GM12878 (cell line): ENCODE measurements at regions not wholly inside any gene's neighbourhood (a gene's known extent, or its start where the extent isn't known, plus 50 kb on each side); places are given as distances from the start of the nearest gene placed in this dataset.
A peak's percentile ranks its signal among the peaks of the same experiment; 100 is the strongest.

Experiments
- ATAC-seq: fragments of 200-7000 bp; cut with Tn5 transposase; 3 replicates; pipeline ENCODE4 v1.9.1; 2020; ENCODE audit warnings: mild to moderate bottlenecking, moderate library complexity
- BruUV-seq: library from RNA; stranded (reverse); fragments of 400-500 nt; replicated peaks from 2 replicates; lab custom pipeline; 2021; lab: Mats Ljungman, UMichigan
- CTCF ChIA-PET: fragments of 300-600 bp; sonication (Branson Sonifier 250); formaldehyde crosslinking; extraction: SDS; loops from one replicate; lab custom pipeline; 2021; ENCODE audit warnings: inconsistent platforms; lab: Yijun Ruan, JAX
- POLR2A ChIA-PET: fragments of 350-600 bp; formaldehyde crosslinking; extraction: SDS; loops from one replicate; lab custom pipeline; 2021; ENCODE audit warnings: inconsistent platforms; lab: Charles Lee
- RAD21 ChIA-PET: fragments of 300-600 bp; sonication (Branson Sonifier 250); formaldehyde crosslinking; loops from one replicate; lab custom pipeline; 2023; ENCODE audit warnings: antibody characterized with exemption; ENCODE audit not compliant: unreplicated experiment; lab: Charles Lee
- SMC1A ChIA-PET: fragments of 300-600 bp; sonication (Branson Sonifier 250); formaldehyde crosslinking; loops from one replicate; lab custom pipeline; 2023; ENCODE audit not compliant: unreplicated experiment, uncharacterized antibody; lab: Charles Lee
- DNase-seq: peaks from one replicate; pipeline ENCODE4 v3.0.0-alpha.2; 2011; ENCODE audit warnings: low read depth, low spot score
- FAIRE-seq: peaks from 3 replicates; lab custom pipeline; 2011; peaks lifted over from hg19 to GRCh38; lab: Jason Lieb, UNC
- H2AFZ ChIP-seq: 2 replicates; pipeline ENCODE4 v1.6.0; 2011; ENCODE audit warnings: low read depth, low read length, control low read depth; ENCODE audit not compliant: control insufficient read depth
- H3K27ac ChIP-seq: 2 replicates; pipeline ENCODE4 v1.5.1; 2011; ENCODE audit warnings: control low read depth; ENCODE audit not compliant: control insufficient read depth, insufficient read depth
- H3K27me3 ChIP-seq, 2 experiments: replicated peaks in 1 of 2; 2 replicates each; pipeline versions ENCODE4 v1.6.0 to v1.6.1; 2011; ENCODE audit warnings: low read length in 1 of 2; ENCODE audit not compliant: control insufficient read depth in 2 of 2, insufficient read depth in 2 of 2
- H3K36me3 ChIP-seq, 2 experiments: 2 replicates each; pipeline ENCODE4 v1.5.1; 2011; ENCODE audit warnings: low read length in 1 of 2; ENCODE audit not compliant: control insufficient read depth in 2 of 2, insufficient read depth in 2 of 2
- H3K4me1 ChIP-seq: 2 replicates; pipeline ENCODE4 v1.6.1; 2011; ENCODE audit warnings: mild to moderate bottlenecking, low read length, moderate library complexity, mixed read lengths; ENCODE audit not compliant: control insufficient read depth, insufficient read depth
- H3K4me2 ChIP-seq: 2 replicates; pipeline ENCODE4 v1.6.0; 2011; ENCODE audit warnings: control low read depth; ENCODE audit not compliant: control insufficient read depth, insufficient read depth
- H3K4me3 ChIP-seq: fragments of 200-600 bp; sonication (generic); 2 replicates; pipeline ENCODE4 v1.5.1; 2016
- H3K79me2 ChIP-seq: 2 replicates; pipeline ENCODE4 v1.6.0; 2011; ENCODE audit warnings: low read length; ENCODE audit not compliant: control insufficient read depth, insufficient read depth
- H3K9ac ChIP-seq: 2 replicates; pipeline ENCODE4 v1.8.0; 2011; ENCODE audit warnings: low read length, control low read depth, mixed read lengths; ENCODE audit not compliant: control insufficient read depth, insufficient read depth
- H3K9me3 ChIP-seq: replicated peaks from 3 replicates; pipeline ENCODE4 v1.5.1; 2011; ENCODE audit warnings: mild to moderate bottlenecking, low read length; ENCODE audit not compliant: control insufficient read depth, insufficient read depth
- H4K20me1 ChIP-seq: 2 replicates; pipeline ENCODE4 v1.6.0; 2011; ENCODE audit not compliant: control insufficient read depth, insufficient read depth
- ATF2 ChIP-seq: IDR thresholded peaks from 2 replicates; pipeline ENCODE4 v1.6.1; 2012; ENCODE audit warnings: low read length, inconsistent platforms
- CHD2 ChIP-seq: IDR thresholded peaks from 2 replicates; pipeline ENCODE4 v1.6.1; 2011; ENCODE audit warnings: low read depth, low read length, improper control_type of control experiment, borderline replicate concordance
- ESRRA ChIP-seq: IDR thresholded peaks from 2 replicates; pipeline ENCODE4 v1.6.1; 2012; ENCODE audit warnings: mild to moderate bottlenecking, low read length, improper control_type of control experiment
- ETV6 ChIP-seq, 2 experiments: fragments of 450-650 bp in 1 of 2; IDR thresholded peaks in 1 of 2; conservative IDR thresholded peaks in 1 of 2; 2 replicates each; pipeline ENCODE4 v1.6.1; 2014; ENCODE audit warnings: antibody characterized with exemption in 1 of 2, borderline replicate concordance in 1 of 2, low read depth in 1 of 2, mild to moderate bottlenecking in 1 of 2, moderate library complexity in 1 of 2
- JUNB ChIP-seq: IDR thresholded peaks from 2 replicates; pipeline ENCODE4 v1.6.1; 2016; ENCODE audit warnings: antibody characterized with exemption, mild to moderate bottlenecking
- KLF5 ChIP-seq: fragments of 450-650 bp; IDR thresholded peaks from 2 replicates; pipeline ENCODE4 v1.6.1; 2014; ENCODE audit warnings: mild to moderate bottlenecking; ENCODE audit not compliant: partially characterized antibody
- NBN ChIP-seq: fragments of 450-650 bp; IDR thresholded peaks from 2 replicates; pipeline ENCODE4 v1.6.1; 2016
- NFYB ChIP-seq: IDR thresholded peaks from 2 replicates; pipeline ENCODE4 v1.6.1; 2011; ENCODE audit warnings: low read depth, mild to moderate bottlenecking, low read length, improper control_type of control experiment, moderate library complexity; ENCODE audit not compliant: insufficient read depth
- TCF12 ChIP-seq: IDR thresholded peaks from 2 replicates; pipeline ENCODE4 v1.6.1; 2011; ENCODE audit warnings: low read depth, mild to moderate bottlenecking, low read length
- YBX1 ChIP-seq: fragments of 450-650 bp; IDR thresholded peaks from 2 replicates; pipeline ENCODE4 v1.6.1; 2016; ENCODE audit warnings: antibody characterized with exemption
- ZNF274 ChIP-seq: IDR thresholded peaks from one replicate; pipeline ENCODE4 v1.8.0; 2011; ENCODE audit not compliant: insufficient read length, insufficient read depth
- ZNF622 ChIP-seq: fragments of 450-650 bp; IDR thresholded peaks from 2 replicates; pipeline ENCODE4 v1.6.1; 2017; ENCODE audit warnings: mild to moderate bottlenecking, inconsistent platforms
- whole genome bisulfite sequencing: methylation state at CpG from one replicate; pipeline ENCODE4 v1.1.6; 2016; ENCODE audit warnings: low lambda C conversion rate; ENCODE audit not compliant: insufficient replicate concordance, insufficient coverage; ENCODE audit errors: missing lambda C conversion rate; 5-methylcytosine and 5-hydroxymethylcytosine counted together
- in situ Hi-C: fragments of 300-500 bp; cut with MboI; formaldehyde crosslinking; loops from 9 replicates; pipeline ENCODE4 v1.14.3; 2018; ENCODE audit warnings: mixed read lengths
- intact Hi-C: fragments of 100-400 bp; cut with micrococcal nuclease; formaldehyde crosslinking; loops from one replicate; pipeline ENCODE4 v1.14.2; 2022; ENCODE audit not compliant: unreplicated experiment

GRCh38 chr10:63711867-63712716, 190.9 kb downstream of the REEP3 start:
- Histone ChIP-seq H3K27ac (no peak overlapping the region), H3K9me3 (no peaks in the 10 kb centered on the region), H3K27me3 (no peaks in the 10 kb centered on the region), H3K36me3 (no peaks in the 10 kb centered on the region), H3K9ac (no peak overlapping the region), H3K4me2 (no peak overlapping the region), H3K4me3 (no peak overlapping the region), H2AFZ (peak overlapping the region; percentile 15), H3K4me1 (peaks cover 14% of the 10 kb centered on the region), H4K20me1 (no peaks in the 10 kb centered on the region), H3K79me2 (no peaks in the 10 kb centered on the region)
- no peak for TF ChIP-seq KLF5
- TF ChIP-seq CHD2, result no peak
- TF ChIP-seq NBN, result no peak
- TF ChIP-seq ATF2, result no peak
- no peak for TF ChIP-seq TCF12
- TF ChIP-seq ZNF622, result no peak
- no peak for TF ChIP-seq NFYB
- TF ChIP-seq JUNB, result 0 out of 2 replicates have a peak, but pooled peaks have one; percentile 8
- no peak for TF ChIP-seq ESRRA
- no peak for TF ChIP-seq ZNF274
- TF ChIP-seq YBX1, result no peak
- TF ChIP-seq ETV6 (conservative IDR thresholded peaks at IDR 0.05 in 1 of 2, IDR thresholded peaks at IDR 0.05 in 1 of 2; ENCODE audit: borderline replicate concordance in 1 of 2, low read depth in 1 of 2), result 0 out of 4 replicates have a peak, but pooled peaks of 1 of the 2 experiments have one; percentile 11
- ChIA-PET SMC1A (interaction anchor here (0.6 to 3.6 kb wide), 7 partner anchors 8 to 544 kb away, joined by 3 to 16 read pairs (median 5); no protein-coding TSS in a partner anchor), POLR2A (interaction anchor here (0.9 kb wide), 1 partner anchor 8 kb away, joined by 3 read pairs; no protein-coding TSS in a partner anchor), RAD21 (interaction anchor here (1.0 to 1.7 kb wide), 4 partner anchors 8 to 545 kb away, joined by 3 to 9 read pairs (median 6); no protein-coding TSS in a partner anchor), CTCF (interaction anchor here (1.0 to 1.7 kb wide), 6 partner anchors 8 to 545 kb away, joined by 3 to 20 read pairs (median 3); no protein-coding TSS in a partner anchor)
- WGBS, result 47% methylated on average over 6 of the region's 6 CpGs
- ATAC-seq (peak; percentile 11), FAIRE-seq (no peak), DNase-seq (no peak)
- intact Hi-C loops (no loop called here), in situ Hi-C loops (loop anchor here (25.0 kb wide), 1 partner anchor 1125 kb away; no protein-coding TSS in a partner anchor)
- BruUV-seq, result no TSS peak
